GM20000 (cell line): ENCODE measurements at regions not wholly inside any gene's neighbourhood (a gene's known extent, or its start where the extent isn't known, plus 50 kb on each side); places are given as distances from the start of the nearest gene placed in this dataset.
"Not testable (repeated sequence)": the region's sequence is repeated elsewhere in the genome, so short reads cannot be mapped to it uniquely, and the experiment has no call there.

ENCODE experiments used
- DNase-seq: peaks from one replicate; pipeline ENCODE4 v3.0.0; 2012; ENCODE audit warnings: low spot score
- TF ChIP-seq, protein P1 (sequence below): IDR thresholded peaks from 2 replicates; pipeline ENCODE4 v1.5.1; 2012; ENCODE audit warnings: mild to moderate bottlenecking, control low read depth; ENCODE audit errors: extremely low read depth, missing control alignments

DNA sequence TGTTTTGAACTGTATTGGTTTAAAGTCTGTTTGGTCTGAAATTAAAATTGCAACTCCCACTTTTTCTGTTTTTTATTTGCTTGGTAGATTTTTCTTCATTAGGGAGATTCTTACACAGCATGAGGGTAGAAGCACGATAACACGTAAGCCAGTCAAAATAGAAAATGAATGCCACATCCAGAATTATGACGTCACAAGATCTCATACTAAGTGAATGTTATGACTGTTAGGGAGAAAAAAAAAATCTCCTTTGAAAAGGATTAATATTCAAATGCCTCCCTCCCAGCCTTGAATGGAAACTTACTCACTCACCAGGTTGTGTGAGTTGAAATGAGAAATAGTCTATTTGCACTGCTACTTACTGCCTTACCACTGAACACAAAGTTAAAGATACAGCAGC lies 670.8 kb downstream of the TFAP2A start:
- DNase-seq = no peak
- TF ChIP-seq, protein P1, sequence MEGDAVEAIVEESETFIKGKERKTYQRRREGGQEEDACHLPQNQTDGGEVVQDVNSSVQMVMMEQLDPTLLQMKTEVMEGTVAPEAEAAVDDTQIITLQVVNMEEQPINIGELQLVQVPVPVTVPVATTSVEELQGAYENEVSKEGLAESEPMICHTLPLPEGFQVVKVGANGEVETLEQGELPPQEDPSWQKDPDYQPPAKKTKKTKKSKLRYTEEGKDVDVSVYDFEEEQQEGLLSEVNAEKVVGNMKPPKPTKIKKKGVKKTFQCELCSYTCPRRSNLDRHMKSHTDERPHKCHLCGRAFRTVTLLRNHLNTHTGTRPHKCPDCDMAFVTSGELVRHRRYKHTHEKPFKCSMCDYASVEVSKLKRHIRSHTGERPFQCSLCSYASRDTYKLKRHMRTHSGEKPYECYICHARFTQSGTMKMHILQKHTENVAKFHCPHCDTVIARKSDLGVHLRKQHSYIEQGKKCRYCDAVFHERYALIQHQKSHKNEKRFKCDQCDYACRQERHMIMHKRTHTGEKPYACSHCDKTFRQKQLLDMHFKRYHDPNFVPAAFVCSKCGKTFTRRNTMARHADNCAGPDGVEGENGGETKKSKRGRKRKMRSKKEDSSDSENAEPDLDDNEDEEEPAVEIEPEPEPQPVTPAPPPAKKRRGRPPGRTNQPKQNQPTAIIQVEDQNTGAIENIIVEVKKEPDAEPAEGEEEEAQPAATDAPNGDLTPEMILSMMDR = no peak

DNA sequence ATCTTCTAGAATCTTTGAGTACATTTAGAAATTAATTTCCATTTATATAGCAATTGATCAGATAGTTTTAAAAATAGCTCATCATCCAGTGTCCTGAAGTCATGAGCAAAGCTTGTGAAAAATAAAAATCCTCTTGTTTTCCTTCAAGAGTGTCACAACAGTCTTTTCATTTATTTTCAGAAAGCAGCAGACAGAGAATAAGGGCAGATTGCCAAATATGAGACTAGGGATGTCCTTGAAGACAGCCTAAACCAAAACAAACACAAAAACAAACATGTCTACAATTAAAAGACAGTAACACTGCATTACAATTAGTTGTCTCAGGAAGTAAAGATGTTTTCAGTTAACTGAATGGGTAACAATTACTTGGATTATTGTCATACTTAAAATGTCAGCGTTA lies 682.8 kb downstream of the TFAP2A start:
- no peak for DNase-seq
- TF ChIP-seq, protein P1 = no peak

DNA sequence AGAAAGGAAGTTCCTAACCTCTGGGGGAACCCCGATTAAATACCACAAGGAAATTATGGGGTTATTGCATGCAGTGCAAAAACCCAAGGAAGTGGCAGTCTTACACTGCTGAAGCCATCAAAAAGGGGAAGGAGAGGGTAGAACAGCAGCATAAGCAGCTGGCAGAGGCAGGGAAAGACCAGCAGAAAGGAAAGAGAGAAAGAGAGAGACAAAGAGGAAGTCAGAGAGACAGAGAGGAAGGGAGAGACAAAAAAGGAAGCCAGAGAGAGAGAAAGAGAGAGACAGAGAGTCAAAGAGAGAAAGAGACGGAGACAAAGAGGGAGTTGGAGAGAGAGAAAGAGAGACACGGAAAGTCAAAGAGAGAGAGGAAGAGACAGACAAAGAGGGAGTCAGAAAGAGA lies 689.1 kb downstream of the TFAP2A start:
- not testable (repeated sequence) for DNase-seq

DNA sequence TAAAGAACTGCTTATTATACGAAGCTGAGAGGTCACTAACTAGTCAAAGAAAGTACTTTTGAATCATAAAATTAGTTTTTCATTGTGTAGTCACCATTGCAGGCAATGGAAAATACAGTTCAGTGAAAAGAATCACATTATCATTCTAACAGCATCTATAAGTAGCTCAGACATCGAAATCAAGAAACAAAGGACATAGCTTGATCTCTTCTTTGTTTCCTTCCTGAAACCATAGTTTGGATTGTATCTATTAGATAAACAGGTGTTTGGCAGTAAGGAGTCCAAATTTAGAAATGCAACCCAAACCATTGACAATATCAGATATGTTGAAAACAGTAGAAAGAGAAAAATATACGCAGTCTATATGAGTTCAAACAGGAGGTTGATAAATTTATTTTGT lies 697.3 kb downstream of the TFAP2A start:
- TF ChIP-seq, protein P1 = no peak
- DNase-seq = no peak

GRCh38 chr6:9711365-9711764 lies 703.5 kb downstream of the TFAP2A start:
- DNase-seq = no peak
- TF ChIP-seq, protein P1 = no peak

DNA sequence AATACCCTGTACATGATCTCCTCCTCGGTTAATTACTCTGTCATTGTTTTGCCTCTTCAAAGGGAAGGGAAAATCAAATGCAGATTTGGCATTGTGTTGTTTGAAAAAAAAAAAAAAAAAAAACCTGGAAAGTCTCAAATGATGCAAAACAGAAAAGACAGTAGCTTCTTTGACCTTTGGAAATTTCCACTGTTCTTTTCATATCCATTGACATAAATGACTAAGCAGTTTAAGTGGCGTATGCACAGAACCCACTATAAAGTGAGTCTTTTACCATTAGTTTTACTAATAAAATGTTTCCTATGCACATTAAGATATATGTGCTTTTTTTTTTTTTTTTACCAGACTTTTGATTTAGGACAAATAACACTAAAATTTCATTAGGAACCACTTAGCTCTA lies 704.3 kb downstream of the TFAP2A start:
- TF ChIP-seq, protein P1 = no peak
- no peak for DNase-seq

GRCh38 chr6:9708600-9708999 lies 706.3 kb downstream of the TFAP2A start:
- DNase-seq = no peak
- TF ChIP-seq, protein P1 = no peak

DNA sequence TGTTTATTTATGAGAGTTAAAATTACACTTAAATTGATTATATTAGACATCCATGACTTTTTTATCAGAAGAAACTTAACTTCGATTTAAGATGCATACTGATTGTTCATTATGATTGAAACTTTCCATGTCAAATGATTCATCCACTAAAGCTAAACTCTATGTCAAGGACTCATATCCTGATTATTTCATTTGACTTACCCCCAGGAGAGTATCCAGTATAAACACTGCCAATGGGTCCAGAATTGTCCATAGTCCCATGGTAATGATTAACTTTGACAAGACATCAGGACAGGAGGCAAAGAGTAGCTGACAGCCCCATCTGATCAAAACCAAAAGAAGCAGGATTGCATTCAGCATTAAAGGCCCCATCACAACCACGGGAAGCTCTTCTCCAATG lies 709.9 kb downstream of the TFAP2A start:
- DNase-seq = no peak
- TF ChIP-seq, protein P1 = no peak
